BJ (cell line): ENCODE measurements at regions not wholly inside any gene's neighbourhood (a gene's known extent, or its start where the extent isn't known, plus 50 kb on each side); places are given as distances from the start of the nearest gene placed in this dataset.
"Not testable (repeated sequence)": the region's sequence is repeated elsewhere in the genome, so short reads cannot be mapped to it uniquely, and the experiment has no call there.

Experiments
- CTCF ChIA-PET: fragments of 350-600 bp; formaldehyde crosslinking; extraction: SDS; loops from one replicate; lab custom pipeline; 2021; ENCODE audit warnings: antibody characterized with exemption, inconsistent platforms; lab: Yijun Ruan, JAX
- POLR2A ChIA-PET: fragments of 300-600 bp; sonication (Branson Sonifier 250); formaldehyde crosslinking; extraction: SDS; loops from one replicate; lab custom pipeline; 2021; ENCODE audit warnings: antibody characterized with exemption; lab: Charles Lee
- DNase-seq: peaks from one replicate; pipeline ENCODE4 v3.0.0-alpha.2; 2011; ENCODE audit warnings: low read depth
- H3K27me3 ChIP-seq: 2 replicates; pipeline ENCODE4 v1.6.0; 2011; ENCODE audit warnings: low read length; ENCODE audit not compliant: control insufficient read depth, insufficient read depth
- H3K36me3 ChIP-seq: 2 replicates; pipeline ENCODE4 v1.5.1; 2011; ENCODE audit warnings: low read length; ENCODE audit not compliant: control insufficient read depth, insufficient read depth
- H3K4me3 ChIP-seq: 2 replicates; pipeline ENCODE4 v1.5.1; 2011; ENCODE audit warnings: low read depth, mild to moderate bottlenecking, control low read depth, low read length
- CTCF ChIP-seq: IDR thresholded peaks from 2 replicates; pipeline ENCODE4 v1.5.1; 2011; ENCODE audit warnings: low read depth, mild to moderate bottlenecking, control low read depth, inconsistent platforms, low read length, moderate library complexity; ENCODE audit not compliant: insufficient read depth

DNA sequence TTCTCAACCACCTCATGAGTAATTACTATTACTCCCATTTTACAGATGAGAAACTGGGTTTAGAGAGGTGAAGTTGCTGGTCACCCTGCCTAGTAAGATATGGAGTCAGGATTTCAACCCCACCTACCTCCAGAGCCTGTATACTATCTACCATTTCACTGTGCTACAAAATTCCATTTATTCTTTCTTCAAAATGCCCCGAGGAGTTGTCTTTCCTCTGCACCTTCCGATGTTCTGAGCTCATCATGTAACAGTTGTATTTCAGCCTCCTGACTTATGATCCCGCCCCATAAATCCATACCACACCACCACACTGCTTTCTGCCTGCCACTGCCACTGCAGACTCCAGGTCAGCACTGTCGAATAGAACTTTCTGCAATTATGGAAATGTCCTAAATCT lies 71.3 kb upstream of the SLC25A36 start:
- H3K36me3 ChIP-seq: no peaks in the 10 kb centered on the region
- ChIA-PET CTCF (no interaction called here), POLR2A (no interaction called here)
- no peak for TF ChIP-seq CTCF
- DNase-seq: no peak
- H3K4me3 ChIP-seq: no peak overlapping the region
- H3K27me3 ChIP-seq: no peaks in the 10 kb centered on the region

DNA sequence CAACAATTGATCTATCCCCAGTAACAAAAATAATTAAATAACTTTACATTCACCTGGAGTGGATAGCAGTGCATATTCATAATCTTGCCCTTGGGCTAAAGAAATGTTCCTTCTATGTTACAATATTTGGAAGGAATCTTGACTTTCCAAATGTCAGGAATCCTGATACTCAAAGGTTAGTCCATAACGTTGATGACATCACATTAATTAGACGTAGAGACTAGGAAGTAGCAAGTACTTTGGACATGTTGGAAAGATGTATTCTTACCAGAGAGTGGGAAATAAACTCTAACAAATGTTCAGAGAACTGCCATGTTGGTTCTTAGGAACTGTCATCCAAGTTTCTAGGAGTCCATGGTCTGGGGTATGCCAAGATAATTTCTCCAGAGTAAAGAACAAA lies 70.6 kb upstream of the SLC25A36 start:
- Histone ChIP-seq H3K27me3 (no peaks in the 10 kb centered on the region), H3K4me3 (no peak overlapping the region), H3K36me3 (no peaks in the 10 kb centered on the region)
- no peak for TF ChIP-seq CTCF
- ChIA-PET CTCF (no interaction called here), POLR2A (no interaction called here)
- DNase-seq: no peak

DNA sequence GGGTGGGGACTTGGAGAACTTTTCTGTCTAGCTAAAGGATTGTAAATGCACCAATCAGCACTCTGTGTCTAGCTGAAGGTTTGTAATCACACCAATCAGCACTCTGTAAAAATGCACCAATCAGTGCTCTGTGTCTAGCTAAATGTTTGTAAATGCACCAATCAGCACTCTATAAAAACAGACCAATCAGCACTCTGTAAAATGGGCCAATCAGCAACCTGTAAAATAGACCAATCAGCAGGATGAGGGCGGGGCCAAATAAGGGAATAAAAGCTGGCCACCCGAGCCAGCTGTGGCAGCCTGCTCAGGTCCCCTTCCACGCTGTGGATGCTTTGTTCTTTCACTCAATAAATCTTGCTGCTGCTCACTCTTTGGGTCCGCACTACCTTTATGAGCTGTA lies 69.5 kb upstream of the SLC25A36 start:
- CTCF ChIA-PET, POLR2A ChIA-PET, H3K4me3 ChIP-seq, H3K27me3 ChIP-seq, DNase-seq, H3K36me3 ChIP-seq: not testable (repeated sequence)

GRCh38 chr3:140883428-140884040 lies 58.1 kb upstream of the SLC25A36 start:
- ChIA-PET POLR2A (interaction anchor here (0.6 kb wide), 1 partner anchor 151 kb away, joined by 3 read pairs; no protein-coding TSS in a partner anchor), CTCF (no interaction called here)
- DNase-seq: no peak
- Histone ChIP-seq H3K36me3 (no peaks in the 10 kb centered on the region), H3K4me3 (no peak overlapping the region), H3K27me3 (no peaks in the 10 kb centered on the region)
- no peak for TF ChIP-seq CTCF

DNA sequence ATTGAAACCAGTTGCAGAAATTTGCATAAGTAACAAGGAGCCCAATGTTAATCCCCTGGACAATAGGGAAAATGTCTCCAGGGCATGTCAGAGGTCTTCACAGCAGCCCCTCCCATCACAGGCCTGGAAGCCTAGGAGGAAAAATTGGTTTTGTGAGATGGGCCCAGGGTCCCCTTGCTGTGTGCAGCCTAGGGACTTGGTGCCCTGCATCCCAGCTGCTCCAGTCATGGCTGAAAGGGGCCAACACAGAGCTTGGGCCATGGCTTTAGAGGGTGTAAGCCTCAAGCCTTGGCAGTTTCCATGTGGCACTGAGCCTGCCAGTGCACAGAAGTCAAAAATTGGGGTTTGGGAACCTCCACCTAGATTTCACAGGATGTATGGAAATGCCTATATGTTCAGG lies 55.9 kb upstream of the SLC25A36 start:
- CTCF ChIA-PET, DNase-seq, POLR2A ChIA-PET: not testable (repeated sequence)

More for the DNA sequence above, 55.9 kb upstream of the SLC25A36 start:
- H3K4me3 ChIP-seq, H3K27me3 ChIP-seq, H3K36me3 ChIP-seq: not testable (repeated sequence)
